ENCODE measurements at regions not wholly inside any gene's neighbourhood (a gene's known extent, or its start where the extent isn't known, plus 50 kb on each side); places are given as distances from the start of the nearest gene placed in this dataset.

DNA sequence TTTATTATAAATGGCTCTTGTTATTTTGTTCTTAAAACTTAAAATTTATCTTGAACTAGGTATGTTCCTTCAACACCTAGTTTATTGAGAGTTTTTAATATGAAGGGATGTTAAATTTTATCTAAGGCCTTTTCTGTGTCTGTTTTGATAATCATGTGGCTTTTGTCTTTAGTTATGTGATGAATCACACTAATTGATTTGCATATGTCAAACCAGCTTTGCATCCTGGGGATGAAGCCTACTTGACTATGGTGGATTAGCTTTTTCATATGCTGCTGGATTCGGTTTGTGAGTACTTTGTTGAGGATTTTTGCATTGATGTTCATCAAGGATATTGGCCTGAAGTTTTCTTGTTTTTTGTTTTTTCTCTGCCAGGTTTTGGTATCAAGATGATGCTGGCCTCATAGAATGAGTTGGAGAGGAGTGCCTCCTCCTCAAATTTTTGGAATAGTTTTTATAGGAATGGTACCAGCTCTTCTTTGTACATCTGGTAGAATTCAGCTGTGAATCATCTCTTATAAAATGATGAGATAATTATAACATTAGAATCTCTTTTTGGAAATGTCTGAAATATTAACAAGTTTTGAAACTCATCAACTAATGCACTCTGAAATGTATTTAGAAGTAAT, 78.7 kb upstream of the AGR3 start:
- Histone ChIP-seq H4K20me1 (ENCODE audit: control insufficient read depth, insufficient read depth, insufficient read length) (no peaks in the 10 kb centered on the region), H4K5ac (ENCODE audit: insufficient read length, low read depth, low read length) (no peak overlapping the region), H2BK15ac (ENCODE audit: low read depth, low read length) (no peak overlapping the region), H4K91ac (ENCODE audit: insufficient read length, low read depth, low read length) (no peak overlapping the region), H3K4me1 (ENCODE audit: insufficient read depth, low read length) (no peaks in the 10 kb centered on the region), H3K4ac (ENCODE audit: low read depth, low read length) (no peak overlapping the region), H2BK20ac (ENCODE audit: low read depth, low read length, poor library complexity, severe bottlenecking) (no peak overlapping the region), H3K9me3 (ENCODE audit: control insufficient read depth, low read depth, low read length) (no peaks in the 10 kb centered on the region), H2AFZ (ENCODE audit: low read length) (no peak overlapping the region), H3K9ac (ENCODE audit: extremely low read depth, insufficient read length, low read length) (no peak overlapping the region), H3K27me3 (ENCODE audit: insufficient read depth, low read length) (no peaks in the 10 kb centered on the region), H3K14ac (ENCODE audit: insufficient read depth, low read length) (no peak overlapping the region), H3T11ph (ENCODE audit: low read length) (no peak overlapping the region), H3K56ac (ENCODE audit: insufficient read length, low read depth, low read length) (no peak overlapping the region), H3K23ac (ENCODE audit: insufficient read length, low read depth, low read length) (no peak overlapping the region), H2BK120ac (ENCODE audit: low read depth, low read length, poor library complexity, severe bottlenecking) (no peak overlapping the region), H2BK5ac (ENCODE audit: insufficient read length, low read length) (no peak overlapping the region), H3K27ac (ENCODE audit: insufficient read length, low read depth, low read length) (no peak overlapping the region), H2BK12ac (ENCODE audit: insufficient read length, low read depth, low read length) (no peak overlapping the region), H3K18ac (ENCODE audit: insufficient read length, low read depth, low read length) (no peak overlapping the region), H3K4me2 (ENCODE audit: insufficient read depth, insufficient read length, low read length) (no peak overlapping the region), H2AK5ac (ENCODE audit: insufficient read length, low read length) (no peak overlapping the region), H4K8ac (replicated peaks; ENCODE audit: insufficient read length, low read depth, low read length) (no peak overlapping the region), H3K79me1 (ENCODE audit: insufficient read depth, low read depth, low read length, poor library complexity, severe bottlenecking) (no peaks in the 10 kb centered on the region), H3K23me2 (ENCODE audit: insufficient read length, low read depth, low read length, poor library complexity, severe bottlenecking) (no peaks in the 10 kb centered on the region), H3K79me2 (ENCODE audit: insufficient read depth, low read length) (no peaks in the 10 kb centered on the region)
- H3K27me3 Mint-ChIP-seq (ENCODE audit: low read depth), result no peaks in the 10 kb centered on the region
- TF ChIP-seq, protein P1, sequence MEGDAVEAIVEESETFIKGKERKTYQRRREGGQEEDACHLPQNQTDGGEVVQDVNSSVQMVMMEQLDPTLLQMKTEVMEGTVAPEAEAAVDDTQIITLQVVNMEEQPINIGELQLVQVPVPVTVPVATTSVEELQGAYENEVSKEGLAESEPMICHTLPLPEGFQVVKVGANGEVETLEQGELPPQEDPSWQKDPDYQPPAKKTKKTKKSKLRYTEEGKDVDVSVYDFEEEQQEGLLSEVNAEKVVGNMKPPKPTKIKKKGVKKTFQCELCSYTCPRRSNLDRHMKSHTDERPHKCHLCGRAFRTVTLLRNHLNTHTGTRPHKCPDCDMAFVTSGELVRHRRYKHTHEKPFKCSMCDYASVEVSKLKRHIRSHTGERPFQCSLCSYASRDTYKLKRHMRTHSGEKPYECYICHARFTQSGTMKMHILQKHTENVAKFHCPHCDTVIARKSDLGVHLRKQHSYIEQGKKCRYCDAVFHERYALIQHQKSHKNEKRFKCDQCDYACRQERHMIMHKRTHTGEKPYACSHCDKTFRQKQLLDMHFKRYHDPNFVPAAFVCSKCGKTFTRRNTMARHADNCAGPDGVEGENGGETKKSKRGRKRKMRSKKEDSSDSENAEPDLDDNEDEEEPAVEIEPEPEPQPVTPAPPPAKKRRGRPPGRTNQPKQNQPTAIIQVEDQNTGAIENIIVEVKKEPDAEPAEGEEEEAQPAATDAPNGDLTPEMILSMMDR (conservative IDR thresholded peaks at IDR 0.05), result no peak
- peaks cover 0 to 10% (median 4%) of the 10 kb centered on the region in 3 experiments; a peak in 4 of 7 replicates for H3K36me3 Mint-ChIP-seq (ENCODE audit: insufficient read depth in 1 of 3, low read depth in 3 of 3)
- no peak for DNase-seq
- H3K9me3 Mint-ChIP-seq, result peaks cover 11 to 13% of the 10 kb centered on the region in 2 experiments; a peak in 4 of 5 replicates
- H3K27ac Mint-ChIP-seq, result no peak overlapping the region
- no peak overlapping the region for H3K4me3 Mint-ChIP-seq
- peaks cover 3 to 9% of the 10 kb centered on the region in 2 experiments; a peak in 2 of 4 replicates for H3K4me1 Mint-ChIP-seq
- WGBS (ENCODE audit: extremely low coverage, insufficient read length, low lambda C conversion rate), result no CpG with 5 or more reads among the region's 1 CpG
